GM23338 (cell line): ENCODE measurements at regions not wholly inside any gene's neighbourhood (a gene's known extent, or its start where the extent isn't known, plus 50 kb on each side); places are given as distances from the start of the nearest gene placed in this dataset.

Experiments
- ATAC-seq: fragments of 200-7000 bp; cut with Tn5 transposase; 3 replicates; pipeline ENCODE4 v1.9.1; 2020
- DNase-seq: peaks from one replicate; pipeline ENCODE4 v3.0.0-alpha.2; 2015; ENCODE audit warnings: low spot score
- H2AFZ ChIP-seq: fragments of 200-600 bp; sonication (generic); 2 replicates; pipeline ENCODE4 v1.8.0; 2016; ENCODE audit warnings: antibody characterized with exemption, mild to moderate bottlenecking, moderate library complexity
- H3F3A ChIP-seq: fragments of 200-600 bp; sonication (generic); replicated peaks from 2 replicates; pipeline ENCODE4 v1.8.0; 2017; ENCODE audit warnings: antibody characterized with exemption, mixed run types, low read depth
- H3K27ac ChIP-seq: fragments of 200-600 bp; sonication (generic); 2 replicates; pipeline ENCODE4 v1.6.1; 2016; ENCODE audit warnings: low read depth
- H3K27me3 ChIP-seq: fragments of 200-600 bp; sonication (generic); 2 replicates; pipeline ENCODE4 v1.8.0; 2016; ENCODE audit warnings: mild to moderate bottlenecking, mixed run types, moderate library complexity; ENCODE audit not compliant: insufficient read depth
- H3K36me3 ChIP-seq: fragments of 200-600 bp; sonication (generic); 2 replicates; pipeline ENCODE4 v1.8.0; 2016; ENCODE audit warnings: mild to moderate bottlenecking; ENCODE audit not compliant: insufficient read depth
- H3K4me1 ChIP-seq: fragments of 200-600 bp; sonication (generic); 2 replicates; pipeline ENCODE4 v1.8.0; 2016; ENCODE audit warnings: mild to moderate bottlenecking, moderate library complexity; ENCODE audit not compliant: insufficient read depth
- H3K4me2 ChIP-seq: fragments of 200-600 bp; sonication (generic); 2 replicates; pipeline ENCODE4 v1.7.1; 2017; ENCODE audit warnings: mixed run types
- H3K4me3 ChIP-seq: fragments of 200-600 bp; sonication (generic); 2 replicates; pipeline ENCODE4 v1.6.1; 2016; ENCODE audit warnings: mixed run types
- H3K79me2 ChIP-seq: fragments of 200-600 bp; sonication (generic); replicated peaks from 2 replicates; pipeline ENCODE4 v1.8.0; 2017; ENCODE audit warnings: mild to moderate bottlenecking; ENCODE audit not compliant: insufficient read depth
- H3K9me2 ChIP-seq: fragments of 200-600 bp; sonication (generic); 2 replicates; pipeline ENCODE4 v1.8.0; 2017; ENCODE audit not compliant: insufficient read depth
- H4K20me1 ChIP-seq: fragments of 200-600 bp; sonication (generic); replicated peaks from 2 replicates; pipeline ENCODE4 v1.8.0; 2017; ENCODE audit warnings: mild to moderate bottlenecking; ENCODE audit not compliant: insufficient read depth
- H3K27ac Mint-ChIP-seq: 2 replicates; pipeline ENCODE4 v1.8.0; 2020; ENCODE audit warnings: inconsistent platforms, mild to moderate bottlenecking, moderate library complexity, mixed read lengths
- H3K27me3 Mint-ChIP-seq: 3 replicates; pipeline ENCODE4 v1.8.0; 2022; ENCODE audit warnings: low read depth, mild to moderate bottlenecking, moderate library complexity, mixed read lengths, inconsistent platforms; ENCODE audit not compliant: insufficient read depth, poor library complexity
- H3K36me3 Mint-ChIP-seq: 3 replicates; pipeline ENCODE4 v1.8.0; 2021; ENCODE audit warnings: low read depth, mild to moderate bottlenecking, inconsistent platforms, moderate library complexity, mixed read lengths
- H3K4me1 Mint-ChIP-seq: 3 replicates; pipeline ENCODE4 v1.8.0; 2020; ENCODE audit warnings: mild to moderate bottlenecking, inconsistent platforms, mixed read lengths
- H3K4me3 Mint-ChIP-seq: 3 replicates; pipeline ENCODE4 v1.8.0; 2021; ENCODE audit warnings: moderate library complexity, mild to moderate bottlenecking, inconsistent platforms, mixed read lengths
- H3K9me3 Mint-ChIP-seq: 3 replicates; pipeline ENCODE4 v1.8.0; 2020; ENCODE audit warnings: moderate library complexity, mild to moderate bottlenecking, inconsistent platforms, mixed read lengths
- CREB1 ChIP-seq: fragments of 250-450 bp; sonication (Bioruptor Pico); IDR thresholded peaks from 2 replicates; pipeline ENCODE4 v1.5.0; 2020; ENCODE audit warnings: low read depth, mild to moderate bottlenecking, moderate library complexity
- CTCF ChIP-seq, 2 experiments: fragments of 200-600 bp in 1 of 2; sonication (generic) in 1 of 2; conservative IDR thresholded peaks; 2 replicates each; pipeline versions ENCODE4 v1.5.1 to v1.6.1; 2016 to 2017; ENCODE audit warnings: antibody characterized with exemption in 2 of 2, low read depth in 2 of 2, mild to moderate bottlenecking in 2 of 2, moderate library complexity in 1 of 2
- ETS1 ChIP-seq: IDR thresholded peaks from 2 replicates; pipeline ENCODE4 v1.6.1; 2016; ENCODE audit warnings: antibody characterized with exemption
- EZH2 ChIP-seq: fragments of 200-600 bp; sonication (generic); IDR thresholded peaks from one replicate; pipeline ENCODE4 v1.8.0; 2017; ENCODE audit warnings: antibody characterized with exemption, mild to moderate bottlenecking, low read depth; ENCODE audit not compliant: unreplicated experiment
- EZH2phosphoT487 ChIP-seq: fragments of 200-600 bp; sonication (generic); IDR thresholded peaks from one replicate; pipeline ENCODE4 v1.8.1; 2018; ENCODE audit warnings: antibody characterized with exemption; ENCODE audit not compliant: unreplicated experiment
- JUNB ChIP-seq: IDR thresholded peaks from one replicate; pipeline ENCODE4 v1.6.1; 2016; ENCODE audit warnings: antibody characterized with exemption; ENCODE audit not compliant: unreplicated experiment
- NANOG ChIP-seq: IDR thresholded peaks from 2 replicates; pipeline ENCODE4 v1.6.1; 2016; ENCODE audit warnings: antibody characterized with exemption, borderline replicate concordance
- REST ChIP-seq: IDR thresholded peaks from one replicate; pipeline ENCODE4 v1.6.1; 2018; ENCODE audit warnings: antibody characterized with exemption; ENCODE audit not compliant: unreplicated experiment
- STAT1 ChIP-seq: IDR thresholded peaks from one replicate; pipeline ENCODE4 v1.6.1; 2016; ENCODE audit warnings: antibody characterized with exemption; ENCODE audit not compliant: unreplicated experiment
- ZNF114 ChIP-seq: fragments of 250-450 bp; sonication (Bioruptor Pico); IDR thresholded peaks from 2 replicates; pipeline ENCODE4 v1.5.0; 2020; ENCODE audit warnings: mild to moderate bottlenecking, moderate library complexity
- ZNF331 ChIP-seq: fragments of 250-450 bp; sonication (Bioruptor Pico); IDR thresholded peaks from 2 replicates; pipeline ENCODE4 v1.5.0; 2020; ENCODE audit warnings: low read depth, mild to moderate bottlenecking, moderate library complexity

- H3K4me1 ChIP-seq, result no peaks in the 10 kb centered on the region
- H3K36me3 Mint-ChIP-seq, result no peaks in the 10 kb centered on the region
- H2AFZ ChIP-seq, result no peak overlapping the region
- peaks cover 6% of the 10 kb centered on the region for H3K27me3 Mint-ChIP-seq
- DNase-seq (no peak), ATAC-seq (peak; percentile 68)
- H3K27ac ChIP-seq, result no peak overlapping the region
- H3K9me2 ChIP-seq, result no peaks in the 10 kb centered on the region
- no peak overlapping the region for H3K4me3 Mint-ChIP-seq
- no peaks in the 10 kb centered on the region for H3K79me2 ChIP-seq
- H3F3A ChIP-seq, result no peaks in the 10 kb centered on the region
- H3K27me3 ChIP-seq, result no peaks in the 10 kb centered on the region
- H3K27ac Mint-ChIP-seq, result no peak overlapping the region
- no peak overlapping the region for H3K4me3 ChIP-seq
- no peak for TF ChIP-seq ZNF331
- no peak for TF ChIP-seq CTCF (conservative IDR thresholded peaks at IDR 0.05; ENCODE audit: low read depth in 2 of 2)
- no peak for TF ChIP-seq EZH2
- no peak for TF ChIP-seq REST
- TF ChIP-seq STAT1, result no peak
- TF ChIP-seq CREB1 (CRISPR knock-in tag), result no peak
- no peak for TF ChIP-seq NANOG
- no peak for TF ChIP-seq ZNF114 (CRISPR knock-in tag)
- TF ChIP-seq JUNB, result no peak
- no peak for TF ChIP-seq ETS1
- TF ChIP-seq EZH2phosphoT487, result no peak
- no peaks in the 10 kb centered on the region for H3K36me3 ChIP-seq
- no peak overlapping the region for H3K4me2 ChIP-seq
- no peaks in the 10 kb centered on the region for H3K9me3 Mint-ChIP-seq
- H3K4me1 Mint-ChIP-seq, result peaks cover 11% of the 10 kb centered on the region; the same call in 2 of the 3 replicates
- no peaks in the 10 kb centered on the region for H4K20me1 ChIP-seq
Observed at GRCh38 chr15:70164910-70165715, 67.4 kb upstream of the TLE3 start.
